Spleen (tissue), 11 donors: ENCODE measurements at regions not wholly inside any gene's neighbourhood (a gene's known extent, or its start where the extent isn't known, plus 50 kb on each side); places are given as distances from the start of the nearest gene placed in this dataset.

Source experiments
- DNase-seq: peaks from one replicate; pipeline ENCODE4 v3.0.0-alpha.2; 2020
- H3K27ac ChIP-seq, 8 donors: fragments of 200-600 bp; sonication (generic) in 7 of 8; 1 replicate in 4 of 8; 2 replicates in 4 of 8; pipeline versions ENCODE4 v1.5.0 to v1.8.0; 2016 to 2021; ENCODE audit warnings: inconsistent platforms in 4 of 8, mild to moderate bottlenecking in 4 of 8, moderate library complexity in 1 of 8
- H3K27me3 ChIP-seq, 7 donors: fragments of 200-600 bp; sonication (generic) in 6 of 7; replicated peaks in 1 of 7; 1 replicate in 4 of 7; 2 replicates in 3 of 7; pipeline versions ENCODE4 v1.5.0 to v1.8.0; 2016 to 2021; ENCODE audit warnings: inconsistent platforms in 3 of 7, mild to moderate bottlenecking in 1 of 7
- H3K36me3 ChIP-seq, 6 donors: fragments of 200-600 bp; sonication (generic) in 5 of 6; 1 replicate in 4 of 6; 2 replicates in 2 of 6; pipeline versions ENCODE4 v1.5.0 to v1.8.0; 2016 to 2021; ENCODE audit warnings: inconsistent platforms in 2 of 6
- H3K4me1 ChIP-seq, 6 donors: fragments of 200-600 bp; sonication (generic) in 5 of 6; 1 replicate in 3 of 6; 2 replicates in 3 of 6; pipeline versions ENCODE4 v1.5.0 to v1.8.0; 2016 to 2021; ENCODE audit warnings: inconsistent platforms in 3 of 6
- H3K4me3 ChIP-seq, 8 donors: fragments of 200-600 bp; sonication (generic) in 7 of 8; 1 replicate in 4 of 8; 2 replicates in 4 of 8; pipeline versions ENCODE4 v1.5.0 to v1.8.0; 2016 to 2021; ENCODE audit warnings: inconsistent platforms in 4 of 8, mild to moderate bottlenecking in 4 of 8, moderate library complexity in 2 of 8
- H3K9me3 ChIP-seq, 8 donors: fragments of 200-600 bp; sonication (generic) in 7 of 8; 1 replicate in 4 of 8; 2 replicates in 4 of 8; pipeline versions ENCODE4 v1.5.0 to v1.8.0; 2016 to 2021; ENCODE audit warnings: inconsistent platforms in 4 of 8
- CTCF ChIP-seq, 11 experiments: fragments of 200-600 bp in 7 of 11; fragments of 450-650 bp in 4 of 11; sonication (generic) in 4 of 11; IDR thresholded peaks in 8 of 11; conservative IDR thresholded peaks in 3 of 11; 1 replicate in 7 of 11; 2 replicates in 4 of 11; pipeline versions ENCODE4 v1.4.0 to v1.8.0; 2016 to 2021; ENCODE audit warnings: antibody characterized with exemption in 11 of 11, inconsistent platforms in 4 of 11, mild to moderate bottlenecking in 1 of 11
- POLR2A ChIP-seq, 3 donors: fragments of 450-650 bp; IDR thresholded peaks; one replicate each; pipeline ENCODE4 v1.5.1; 2017; ENCODE audit warnings: antibody characterized with exemption in 3 of 3, mild to moderate bottlenecking in 1 of 3
- POLR2AphosphoS5 ChIP-seq, 3 donors: sonication (generic); formaldehyde crosslinking; IDR thresholded peaks; one replicate each; pipeline ENCODE4 v1.5.1; 2017; ENCODE audit warnings: antibody characterized with exemption in 3 of 3
- WGBS, 5 donors: extraction: QIAGEN DNeasy Blood & Tissue Kit in 3 of 5; methylation state at CpG; one replicate each; pipeline versions ENCODE4 v1.1.5 to v1.1.7; 2013 to 2018; 5-methylcytosine and 5-hydroxymethylcytosine counted together
- intact Hi-C: fragments of 100-400 bp; cut with DNase I; formaldehyde crosslinking; loops from one replicate; pipeline ENCODE4 v1.15.0; 2023; ENCODE audit warnings: low total_unique reads
- donor health status: healthy with polysubstance abuse.
- donor health status: DM: no; HTN: no; CAD: no; lungs with moderate emphysema.
- donor health status: DM: no; HTN: no; CAD: no.
- donor health status: Bipolar disorder and iron deficiency.
- donor health status: healthy.
- donor health status: DM: no; HTN: no; CAD: no.
- donor health status: DM: yes; HTN: yes; CAD: no.

- Histone ChIP-seq H3K9me3 (peaks cover 0 to 7% (median 0%) of the 10 kb centered on the region in 8 donors), H3K27me3 (no peaks in the 10 kb centered on the region), H3K27ac (no peak overlapping the region), H3K4me3 (no peak overlapping the region), H3K36me3 (no peaks in the 10 kb centered on the region), H3K4me1 (no peaks in the 10 kb centered on the region)
- TF ChIP-seq POLR2AphosphoS5 (IDR thresholded peaks at IDR 0.05), result no peak
- no peak for TF ChIP-seq CTCF (IDR thresholded peaks at IDR 0.05 in 8 of 11, conservative IDR thresholded peaks at IDR 0.05 in 3 of 11)
- no peak for TF ChIP-seq POLR2A (IDR thresholded peaks at IDR 0.05)
- 87 to 94% (median 91%) methylated on average over 6 of the region's 6 CpGs for WGBS, 5 donors
- intact Hi-C loops, result no loop called here
- DNase-seq, result no peak
Observed at GRCh38 chr6:92270365-92270764, 1149.0 kb downstream of the EPHA7 start.

GRCh38 chr6:92267335-92267734 is 1152.0 kb downstream of the EPHA7 start:
- Histone ChIP-seq H3K27ac (no peak overlapping the region), H3K4me3 (no peak overlapping the region), H3K27me3 (no peaks in the 10 kb centered on the region), H3K36me3 (no peaks in the 10 kb centered on the region), H3K9me3 (peaks cover 0 to 7% (median 0%) of the 10 kb centered on the region in 8 donors), H3K4me1 (no peaks in the 10 kb centered on the region)
- intact Hi-C loops, result no loop called here
- WGBS, 5 donors, result 90 to 98% (median 93%) methylated on average over 1 of the region's 1 CpG
- DNase-seq, result no peak
- TF ChIP-seq POLR2AphosphoS5 (IDR thresholded peaks at IDR 0.05) (no peak), CTCF (IDR thresholded peaks at IDR 0.05 in 8 of 11, conservative IDR thresholded peaks at IDR 0.05 in 3 of 11) (no peak), POLR2A (IDR thresholded peaks at IDR 0.05) (no peak)

GRCh38 chr6:92263864-92264263 is 1155.5 kb downstream of the EPHA7 start:
- H3K4me1 ChIP-seq, result no peaks in the 10 kb centered on the region
- H3K27ac ChIP-seq, result no peak overlapping the region
- DNase-seq, result no peak
- intact Hi-C loops, result no loop called here
- H3K9me3 ChIP-seq, result peaks cover 0 to 7% (median 0%) of the 10 kb centered on the region in 8 donors
- no peak overlapping the region for H3K4me3 ChIP-seq
- H3K27me3 ChIP-seq, result no peaks in the 10 kb centered on the region
- WGBS, 5 donors, result 62 to 82% (median 71%) methylated on average over 6 of the region's 6 CpGs
- TF ChIP-seq POLR2A (IDR thresholded peaks at IDR 0.05) (no peak), CTCF (IDR thresholded peaks at IDR 0.05 in 8 of 11, conservative IDR thresholded peaks at IDR 0.05 in 3 of 11) (no peak), POLR2AphosphoS5 (IDR thresholded peaks at IDR 0.05) (no peak)
- no peaks in the 10 kb centered on the region for H3K36me3 ChIP-seq

GRCh38 chr6:92259171-92259570 is 1160.2 kb downstream of the EPHA7 start:
- no peaks in the 10 kb centered on the region for H3K4me1 ChIP-seq
- no peaks in the 10 kb centered on the region for H3K27me3 ChIP-seq
- H3K27ac ChIP-seq, result no peak overlapping the region
- TF ChIP-seq POLR2AphosphoS5 (IDR thresholded peaks at IDR 0.05) (no peak), POLR2A (IDR thresholded peaks at IDR 0.05) (no peak), CTCF (IDR thresholded peaks at IDR 0.05 in 8 of 11, conservative IDR thresholded peaks at IDR 0.05 in 3 of 11) (no peak)
- no peaks in the 10 kb centered on the region for H3K36me3 ChIP-seq
- no peak for DNase-seq
- H3K4me3 ChIP-seq, result no peak overlapping the region
- intact Hi-C loops, result no loop called here
- WGBS, 5 donors, result 67 to 82% (median 74%) methylated on average over 2 of the region's 2 CpGs
- H3K9me3 ChIP-seq, result no peaks in the 10 kb centered on the region
